NCI-H146 treated with DMSO at 0.1 percent for 48 hours (cell line): ENCODE measurements at regions not wholly inside any gene's neighbourhood (a gene's known extent, or its start where the extent isn't known, plus 50 kb on each side); places are given as distances from the start of the nearest gene placed in this dataset.
A peak's percentile ranks its signal among the peaks of the same experiment; 100 is the strongest.
"Not testable (repeated sequence)": the region's sequence is repeated elsewhere in the genome, so short reads cannot be mapped to it uniquely, and the experiment has no call there.

Source experiments
- DNase-seq: peaks from one replicate; lab custom pipeline; 2025; ENCODE audit not compliant: unreplicated experiment; lab: John Stamatoyannopoulos, UW

- peak; percentile 62 for DNase-seq
Observed at GRCh38 chr4:53886090-53886489, 178.3 kb downstream of the CHIC2 start.

GRCh38 chr4:53885668-53886067 is 178.7 kb downstream of the CHIC2 start:
- no peak for DNase-seq

- DNase-seq: not testable (repeated sequence)
Observed at GRCh38 chr4:53877096-53877495, 187.3 kb downstream of the CHIC2 start.

GRCh38 chr4:53866055-53866454 is 198.3 kb downstream of the CHIC2 start:
- no peak for DNase-seq

GRCh38 chr4:53865054-53865453 is 199.4 kb downstream of the CHIC2 start:
- DNase-seq: no peak

GRCh38 chr4:53863736-53864365 is 200.6 kb downstream of the CHIC2 start:
- DNase-seq: peak; percentile 40

- no peak for DNase-seq
Observed at GRCh38 chr4:53863158-53863557, 201.2 kb downstream of the CHIC2 start.

- DNase-seq: peak; percentile 89
Observed at GRCh38 chr4:53861856-53862610, 202.4 kb downstream of the CHIC2 start.

- DNase-seq: no peak
Observed at GRCh38 chr4:53859305-53859704, 205.1 kb downstream of the CHIC2 start.

GRCh38 chr4:53858744-53859143 is 205.7 kb downstream of the CHIC2 start:
- DNase-seq: no peak

GRCh38 chr4:53855581-53856250 is 208.7 kb downstream of the CHIC2 start:
- DNase-seq: no peak

GRCh38 chr4:53854991-53855568 is 209.3 kb downstream of the CHIC2 start:
- no peak for DNase-seq

- no peak for DNase-seq
Observed at GRCh38 chr4:53852343-53852742, 212.1 kb downstream of the CHIC2 start.

GRCh38 chr4:53847965-53848364 is 216.4 kb downstream of the CHIC2 start:
- DNase-seq: no peak

- DNase-seq: no peak
Observed at GRCh38 chr4:53844551-53844950, 219.9 kb downstream of the CHIC2 start.

- DNase-seq: no peak
Observed at GRCh38 chr4:53844133-53844532, 220.3 kb downstream of the CHIC2 start.

GRCh38 chr4:53841711-53842110 is 222.7 kb downstream of the CHIC2 start:
- DNase-seq: no peak

GRCh38 chr4:53840643-53841042 is 223.8 kb downstream of the CHIC2 start:
- DNase-seq: no peak

GRCh38 chr4:53833302-53834003 is 231.0 kb downstream of the CHIC2 start:
- not testable (repeated sequence) for DNase-seq

GRCh38 chr4:53832549-53832948 is 231.9 kb downstream of the CHIC2 start:
- DNase-seq: no peak

- DNase-seq: no peak
Observed at GRCh38 chr4:53830511-53830910, 233.9 kb downstream of the CHIC2 start.
